ENCODE measurements at regions not wholly inside any gene's neighbourhood (a gene's known extent, or its start where the extent isn't known, plus 50 kb on each side); places are given as distances from the start of the nearest gene placed in this dataset.

- no peak for DNase-seq (ENCODE audit: low spot score)
Observed at GRCh38 chr5:61901997-61902396, 404.0 kb upstream of the KIF2A start.

- no peak for DNase-seq (ENCODE audit: low spot score)
Observed at GRCh38 chr5:61904730-61905129, 401.3 kb upstream of the KIF2A start.

GRCh38 chr5:61905613-61906012, 400.4 kb upstream of the KIF2A start:
- DNase-seq (ENCODE audit: low spot score): no peak

GRCh38 chr5:61906820-61907219, 399.2 kb upstream of the KIF2A start:
- DNase-seq (ENCODE audit: low spot score): no peak

- no peak for DNase-seq (ENCODE audit: low spot score)
Observed at GRCh38 chr5:61907995-61908394, 398.0 kb upstream of the KIF2A start.

- no peak for DNase-seq (ENCODE audit: low spot score)
Observed at GRCh38 chr5:61910771-61911170, 395.2 kb upstream of the KIF2A start.

GRCh38 chr5:61912559-61912958, 393.4 kb upstream of the KIF2A start:
- DNase-seq (ENCODE audit: low spot score): no peak

- no peak for DNase-seq (ENCODE audit: low spot score)
Observed at GRCh38 chr5:61915646-61916045, 390.4 kb upstream of the KIF2A start.

GRCh38 chr5:61916621-61917620, 389.1 kb upstream of the KIF2A start:
- no peak for DNase-seq (ENCODE audit: low spot score)

- DNase-seq (ENCODE audit: low spot score): no peak
Observed at GRCh38 chr5:61918611-61919010, 387.4 kb upstream of the KIF2A start.

GRCh38 chr5:61919920-61920319, 386.1 kb upstream of the KIF2A start:
- DNase-seq (ENCODE audit: low spot score): no peak

- no peak for DNase-seq (ENCODE audit: low spot score)
Observed at GRCh38 chr5:61924251-61924650, 381.8 kb upstream of the KIF2A start.

GRCh38 chr5:61926911-61927310, 379.1 kb upstream of the KIF2A start:
- DNase-seq (ENCODE audit: low spot score): no peak

- DNase-seq (ENCODE audit: low spot score): no peak
Observed at GRCh38 chr5:61931236-61931635, 374.8 kb upstream of the KIF2A start.

- DNase-seq (ENCODE audit: low spot score): no peak
Observed at GRCh38 chr5:61933787-61934626, 372.0 kb upstream of the KIF2A start.

- no peak for DNase-seq (ENCODE audit: low spot score)
Observed at GRCh38 chr5:61941637-61942036, 364.4 kb upstream of the KIF2A start.

GRCh38 chr5:61942462-61943049, 363.4 kb upstream of the KIF2A start:
- no peak for DNase-seq (ENCODE audit: low spot score)

- no peak for DNase-seq (ENCODE audit: low spot score)
Observed at GRCh38 chr5:61943713-61944112, 362.3 kb upstream of the KIF2A start.

GRCh38 chr5:61948151-61948550, 357.9 kb upstream of the KIF2A start:
- DNase-seq (ENCODE audit: low spot score): no peak

GRCh38 chr5:61949054-61949678, 356.8 kb upstream of the KIF2A start:
- no peak for DNase-seq (ENCODE audit: low spot score)

All from mesenteric fat pad (tissue), 1 donor.